ENCODE measurements at regions not wholly inside any gene's neighbourhood (a gene's known extent, or its start where the extent isn't known, plus 50 kb on each side); places are given as distances from the start of the nearest gene placed in this dataset.

DNA sequence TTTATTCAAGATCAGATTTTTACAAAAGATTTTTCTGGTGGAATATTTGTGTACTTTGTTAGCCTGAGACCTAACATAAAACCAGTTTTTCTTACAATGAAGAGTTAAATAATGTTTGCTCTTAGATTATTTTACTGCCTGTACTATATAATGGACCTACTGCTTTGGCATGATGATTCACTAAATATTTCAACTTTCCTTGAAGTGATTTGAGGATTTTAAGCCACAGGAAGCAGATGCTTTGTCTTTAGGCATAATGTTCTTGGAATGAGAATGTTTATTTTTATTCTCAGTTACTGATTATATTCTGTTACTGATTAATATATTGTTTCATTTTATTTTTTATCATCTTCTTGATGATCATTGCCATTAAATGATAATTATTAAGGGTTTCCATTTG, 175.3 kb upstream of the LRP1B start:
- H3K4me2 ChIP-seq (ENCODE audit: insufficient read depth, low read length): no peak overlapping the region
- no peak overlapping the region for H3K9ac ChIP-seq (replicated peaks; ENCODE audit: extremely low read depth, insufficient read depth, low read length)
- DNase-seq (ENCODE audit: low read depth, low spot score) (no peak), FAIRE-seq (no peak)
- no peaks in the 10 kb centered on the region for H3K9me1 ChIP-seq (replicated peaks; ENCODE audit: control insufficient read depth, extremely low read depth, insufficient read depth, low read length)
- POLR2A ChIA-PET: no interaction called here
- no peaks in the 10 kb centered on the region for H3K79me2 ChIP-seq (ENCODE audit: control insufficient read depth, insufficient read depth, low read length)
- H4K20me1 ChIP-seq (replicated peaks; ENCODE audit: control insufficient read depth, extremely low read depth, insufficient read depth, low read length): no peaks in the 10 kb centered on the region
- intact Hi-C loops (cut with micrococcal nuclease): no loop called here
- peaks cover 4% of the 10 kb centered on the region for H3K9me3 ChIP-seq (replicated peaks; ENCODE audit: control insufficient read depth, insufficient read depth, low read length)
- TF ChIP-seq CTCF (IDR thresholded peaks at IDR 0.05; ENCODE audit: extremely low read depth in 1 of 2, insufficient read depth in 1 of 2, low read depth in 1 of 2, low read length in 2 of 2): no peak
- no peak for TF ChIP-seq MYC (IDR thresholded peaks at IDR 0.05; ENCODE audit: low read depth, low read length)
- no peak for TF ChIP-seq GATA2 (IDR thresholded peaks at IDR 0.05; ENCODE audit: insufficient read depth, insufficient read length, low read depth, low read length)
- TF ChIP-seq FOS (IDR thresholded peaks at IDR 0.05; ENCODE audit: borderline replicate concordance, insufficient read depth, low read length): no peak
- TF ChIP-seq, protein P1, sequence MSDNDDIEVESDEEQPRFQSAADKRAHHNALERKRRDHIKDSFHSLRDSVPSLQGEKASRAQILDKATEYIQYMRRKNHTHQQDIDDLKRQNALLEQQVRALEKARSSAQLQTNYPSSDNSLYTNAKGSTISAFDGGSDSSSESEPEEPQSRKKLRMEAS (IDR thresholded peaks at IDR 0.05; ENCODE audit: insufficient read depth, insufficient read length): no peak
- TF ChIP-seq JUN (IDR thresholded peaks at IDR 0.05; ENCODE audit: borderline replicate concordance, insufficient read depth, insufficient read length, low read depth): no peak
- no peak for TF ChIP-seq POLR2AphosphoS5 (IDR thresholded peaks at IDR 0.05; ENCODE audit: insufficient read depth, low read depth, low read length)
- no peak for TF ChIP-seq EZH2 (IDR thresholded peaks at IDR 0.05; ENCODE audit: borderline replicate concordance, low read depth, low read length, severe bottlenecking)
- TF ChIP-seq POLR2A (IDR thresholded peaks at IDR 0.05; ENCODE audit: low read depth, low read length): no peak
- H3K27me3 ChIP-seq (ENCODE audit: control insufficient read depth in 2 of 2, insufficient read depth in 2 of 2, low read length in 2 of 2): no peaks in the 10 kb centered on the region
- H3K36me3 ChIP-seq (ENCODE audit: control insufficient read depth in 2 of 2, extremely low read depth in 1 of 2, insufficient read depth in 2 of 2, low read length in 2 of 2): no peaks in the 10 kb centered on the region
- CTCF ChIA-PET: no interaction called here
- no peak overlapping the region for H3K27ac ChIP-seq (ENCODE audit: insufficient read depth, low read depth, low read length)
- no TSS peak for BruUV-seq (replicated peaks)
- dilution Hi-C loops (cut with MboI; ENCODE audit: extremely low pct_ligation_motif_present, low sequenced_read_pairs): no loop called here
- no peak overlapping the region for H2AFZ ChIP-seq (ENCODE audit: low read depth, low read length)
- H3K4me3 ChIP-seq (replicated peaks in 1 of 3; ENCODE audit: insufficient read depth in 1 of 3, low read depth in 1 of 3, low read length in 3 of 3): no peak overlapping the region
- no peaks in the 10 kb centered on the region for H3K4me1 ChIP-seq (ENCODE audit: control insufficient read depth, extremely low read depth, insufficient read depth, low read length)

Data from endothelial cell of umbilical vein (primary cell).